HL-60 (cell line): ENCODE measurements at regions not wholly inside any gene's neighbourhood (a gene's known extent, or its start where the extent isn't known, plus 50 kb on each side); places are given as distances from the start of the nearest gene placed in this dataset.

Source experiments
- CTCF ChIP-seq: IDR thresholded peaks from one replicate; pipeline ENCODE4 v1.5.1; 2011; ENCODE audit warnings: low read length, control low read depth, inconsistent platforms; ENCODE audit not compliant: insufficient read depth
- REST ChIP-seq: IDR thresholded peaks from 2 replicates; pipeline ENCODE4 v1.6.1; 2012; ENCODE audit warnings: low read depth; ENCODE audit not compliant: insufficient replicate concordance

- no peak for TF ChIP-seq CTCF
- no peak for TF ChIP-seq REST
Measured at GRCh38 chr16:48959204-48959603, 322.4 kb downstream of the CBLN1 start.
